ENCODE measurements at regions not wholly inside any gene's neighbourhood (a gene's known extent, or its start where the extent isn't known, plus 50 kb on each side); places are given as distances from the start of the nearest gene placed in this dataset.
"Not testable (repeated sequence)": the region's sequence is repeated elsewhere in the genome, so short reads cannot be mapped to it uniquely, and the experiment has no call there.

DNA sequence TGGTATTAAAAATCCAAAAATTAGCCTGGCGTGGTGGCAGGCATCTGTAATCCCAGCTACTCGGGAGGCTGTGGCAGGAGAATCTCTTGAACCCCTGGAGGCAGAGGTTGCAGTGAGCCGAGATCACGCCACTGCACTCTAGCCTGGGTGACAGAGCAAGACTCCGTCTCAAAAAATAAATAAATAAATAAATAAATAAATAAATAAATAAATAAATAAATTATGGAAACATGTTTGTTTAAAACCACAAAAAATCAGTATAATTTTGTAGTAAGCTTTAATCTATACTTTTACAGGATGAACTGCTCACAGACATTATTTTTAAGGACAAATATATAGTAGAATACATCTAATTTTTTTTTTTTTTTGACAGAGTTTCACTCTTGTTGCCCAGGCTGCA lies 521.3 kb upstream of the ATXN7L3B start:
- not testable (repeated sequence) for DNase-seq

DNA sequence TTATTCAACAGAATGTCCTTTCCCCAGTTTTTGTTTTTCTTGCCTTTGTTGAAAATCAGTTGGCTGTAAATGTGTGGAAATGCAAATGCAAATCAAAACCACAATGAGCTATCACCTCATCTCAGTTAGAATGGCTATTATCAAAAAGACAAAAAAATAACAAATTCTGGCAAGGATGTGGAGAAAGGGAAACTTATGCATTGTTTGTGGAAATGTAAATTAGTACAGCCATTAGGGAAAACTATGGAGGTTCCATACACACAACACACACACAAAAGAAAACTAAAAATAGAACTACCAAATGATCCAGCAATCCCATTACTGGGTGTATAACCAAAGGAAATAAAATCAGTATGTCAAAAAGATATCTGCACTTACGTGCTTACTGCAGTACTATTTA lies 518.8 kb upstream of the ATXN7L3B start:
- no peak for DNase-seq

DNA sequence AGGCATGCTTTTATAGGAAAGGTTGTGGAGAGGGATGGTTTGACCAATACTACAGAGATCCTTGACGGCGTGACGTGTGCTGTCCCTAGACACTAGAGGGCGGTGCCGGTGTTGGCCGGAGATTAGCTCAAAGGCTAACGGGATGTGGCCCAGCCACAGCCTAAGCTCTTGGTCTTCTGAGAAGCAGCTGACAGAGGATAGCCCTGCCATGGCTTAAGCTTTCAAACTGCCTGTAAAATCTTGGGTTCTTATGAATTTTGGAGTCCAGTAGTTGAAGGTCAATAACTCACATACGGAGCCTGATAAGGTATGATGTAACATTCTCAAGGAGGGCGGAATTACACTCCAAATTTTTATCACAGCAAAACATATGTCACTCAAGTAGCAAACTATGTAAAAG lies 515.7 kb upstream of the ATXN7L3B start:
- peak; percentile 43 for DNase-seq

DNA sequence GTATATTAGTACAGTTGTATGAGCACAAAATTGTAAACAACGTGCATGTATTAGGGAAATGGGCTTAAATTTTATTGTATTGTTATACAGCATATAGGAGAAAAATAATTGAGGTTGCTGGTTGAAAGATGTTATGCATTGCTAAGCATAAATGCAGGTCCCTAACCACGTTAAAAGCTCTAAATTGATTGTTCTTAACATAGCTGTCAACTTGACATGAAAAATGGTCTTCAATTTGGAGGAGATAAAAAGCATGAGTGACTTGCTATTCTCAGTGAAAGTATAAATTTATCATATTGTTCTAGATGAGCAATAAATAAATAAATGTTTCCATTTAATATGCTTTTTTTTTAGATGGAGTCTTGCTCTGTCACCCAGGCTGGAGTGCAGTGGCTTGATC lies 506.6 kb upstream of the ATXN7L3B start:
- DNase-seq: no peak

DNA sequence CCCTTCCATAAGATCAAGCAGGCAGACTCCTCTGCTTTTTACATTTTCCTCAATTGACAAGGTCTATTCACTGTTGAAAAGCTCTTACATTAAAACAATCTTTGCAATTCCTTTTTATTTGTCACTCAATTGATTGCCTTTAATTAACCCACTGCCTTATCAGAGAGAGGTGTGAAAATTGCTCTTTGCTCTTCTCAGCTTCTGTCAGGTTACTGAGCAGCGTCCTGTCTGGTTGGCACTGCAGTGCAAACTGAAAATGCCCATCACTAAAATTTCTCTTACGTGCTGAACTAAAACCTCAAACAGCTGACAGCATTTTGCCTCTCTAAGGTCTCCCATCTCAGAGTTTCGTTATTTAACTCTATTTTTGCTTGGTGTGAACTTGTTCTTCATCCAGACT lies 504.1 kb upstream of the ATXN7L3B start:
- DNase-seq: no peak

DNA sequence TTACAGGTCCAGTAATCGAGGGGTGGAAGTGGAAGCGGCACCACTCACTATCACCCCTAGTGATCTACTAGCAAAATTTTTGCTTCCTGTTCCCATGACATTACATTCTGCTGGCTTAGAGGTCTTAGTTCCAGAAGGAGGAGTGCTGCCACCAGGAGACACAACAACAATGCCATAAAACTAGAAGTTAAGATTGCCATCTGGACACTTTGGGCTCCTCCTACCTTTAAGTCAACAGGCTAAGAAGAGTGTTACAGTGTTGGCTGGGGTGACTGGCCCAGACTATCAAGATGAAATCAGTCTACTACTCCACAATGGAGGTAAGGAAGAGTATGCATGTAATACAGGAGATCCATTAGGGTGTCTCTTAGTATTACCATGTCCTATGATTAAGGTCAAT lies 498.5 kb upstream of the ATXN7L3B start:
- DNase-seq: not testable (repeated sequence)

DNA sequence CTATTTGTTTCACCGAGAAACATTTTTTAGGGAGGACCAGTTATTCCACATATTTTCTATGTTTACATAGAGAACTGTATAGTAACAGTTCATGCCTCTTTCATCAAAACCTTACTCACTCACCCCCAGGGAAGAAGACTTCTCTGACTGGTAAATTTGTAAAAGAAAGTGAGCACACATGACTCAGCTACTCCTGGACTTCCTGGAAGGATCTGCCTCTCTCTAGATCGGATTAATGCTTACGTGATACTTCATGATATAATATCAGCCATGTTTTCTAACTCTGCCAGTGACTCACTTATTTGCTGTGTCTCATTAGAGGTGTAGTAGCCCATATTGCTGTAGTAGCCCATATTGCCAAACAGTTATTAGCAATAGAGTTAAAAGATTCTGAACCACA lies 494.3 kb upstream of the ATXN7L3B start:
- DNase-seq: peak; percentile 83

DNA sequence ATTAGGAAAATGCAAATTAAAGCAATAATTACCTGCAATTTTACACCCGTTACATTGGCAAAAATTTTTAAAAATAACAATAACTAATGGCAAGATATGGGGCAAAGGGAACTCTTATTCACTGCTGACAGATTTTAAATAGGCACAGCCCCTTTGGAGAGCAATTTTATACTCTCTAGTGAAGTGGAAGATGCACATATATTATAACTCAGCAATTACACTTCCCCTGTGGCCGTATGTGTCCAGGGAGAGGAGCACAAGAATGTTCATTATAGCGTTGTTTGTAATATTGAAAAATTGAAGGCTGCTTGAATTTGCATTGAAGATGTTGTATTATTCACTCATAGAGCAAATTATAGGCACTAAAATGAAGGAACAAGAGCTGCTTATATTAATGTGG lies 488.3 kb upstream of the ATXN7L3B start:
- DNase-seq: no peak

DNA sequence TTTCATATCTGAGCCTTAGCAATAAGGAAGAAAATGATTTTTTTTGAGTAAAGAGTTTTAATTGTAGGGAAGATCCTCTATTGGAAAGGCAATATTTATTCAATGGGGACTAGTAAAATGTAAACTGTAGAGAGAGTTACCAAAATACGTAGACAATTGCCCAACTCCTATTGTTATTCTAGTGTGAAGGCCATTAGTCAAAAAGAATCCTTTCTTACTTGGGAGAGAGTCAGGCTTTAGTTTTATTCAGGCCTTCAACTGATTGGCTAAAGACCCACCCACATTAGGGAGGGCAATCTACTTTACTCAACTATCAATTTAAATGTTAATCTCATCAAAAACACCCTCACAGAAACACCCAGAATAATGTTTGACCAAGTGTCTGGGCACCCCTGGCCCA lies 485.8 kb upstream of the ATXN7L3B start:
- DNase-seq: no peak

DNA sequence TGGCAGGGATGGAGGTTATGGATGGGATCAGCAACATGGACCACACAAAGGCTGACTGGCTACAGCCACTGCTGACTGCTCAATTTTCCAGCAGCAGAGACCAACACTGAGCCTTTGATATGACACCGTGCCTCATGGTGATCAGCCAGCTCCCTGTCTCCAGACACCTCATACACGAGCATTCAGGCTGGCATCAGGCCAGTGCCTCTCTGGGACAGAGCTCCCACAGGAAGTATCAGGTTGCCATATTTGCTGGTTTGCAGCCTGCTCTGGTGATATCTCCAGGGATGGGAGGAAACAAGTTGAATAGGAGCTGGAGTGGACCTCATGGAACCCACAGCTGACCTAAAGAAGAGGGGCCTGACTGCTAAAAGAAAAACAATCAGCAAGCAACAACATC lies 471.2 kb upstream of the ATXN7L3B start:
- DNase-seq: no peak

DNA sequence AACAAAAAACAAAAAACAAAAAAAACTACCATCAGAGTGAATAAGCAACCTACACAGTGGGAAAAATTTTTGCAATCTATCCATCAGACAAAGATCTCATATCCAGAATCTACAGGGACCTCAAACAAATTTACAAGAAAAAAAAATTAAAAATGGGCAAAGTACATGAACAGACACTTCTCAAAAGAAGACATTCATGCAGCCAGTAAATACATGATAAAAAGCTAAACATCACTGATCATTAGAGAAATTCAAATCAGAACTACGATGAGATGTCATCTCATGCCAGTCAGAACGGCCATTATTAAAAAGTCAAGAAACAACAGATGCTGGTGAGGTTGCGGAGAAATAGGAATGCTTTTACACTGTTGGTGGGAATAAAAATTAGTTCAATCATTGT lies 466.5 kb upstream of the ATXN7L3B start:
- DNase-seq: no peak

DNA sequence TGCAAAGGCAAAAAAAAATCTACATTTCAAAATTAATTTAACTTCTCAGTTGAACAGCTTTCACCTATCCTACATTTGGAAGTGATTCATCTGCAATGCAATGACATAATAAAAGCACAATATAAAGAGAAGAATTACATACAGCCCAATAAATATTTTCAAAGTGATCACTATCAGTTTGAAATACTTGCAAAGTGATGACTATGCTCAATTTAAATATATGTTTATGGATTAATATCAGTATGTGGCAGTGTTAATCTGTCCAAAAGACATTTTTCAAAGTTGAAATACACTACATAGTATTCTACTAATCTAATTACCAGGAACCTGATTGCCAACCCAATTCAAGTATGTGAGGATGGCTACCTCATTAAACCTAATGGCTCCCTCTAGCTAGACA lies 460.7 kb upstream of the ATXN7L3B start:
- no peak for DNase-seq

DNA sequence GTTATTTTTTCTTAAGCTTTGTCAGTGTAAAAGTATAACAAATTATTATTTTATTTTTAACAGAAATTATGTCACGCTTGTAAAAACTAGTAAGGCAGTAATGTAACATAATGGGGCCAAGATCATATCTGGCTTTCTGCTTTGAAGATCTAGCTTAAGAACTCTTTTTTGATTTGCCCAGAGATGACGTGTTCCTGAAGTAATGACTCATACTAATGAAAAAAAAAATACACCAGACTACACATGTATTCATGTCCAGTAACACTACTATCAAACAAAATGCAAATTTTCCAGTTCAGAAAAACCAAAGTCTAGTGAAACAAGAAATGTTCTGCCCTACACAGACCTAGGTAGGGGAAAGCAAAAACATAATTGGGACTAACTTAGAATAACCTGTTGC lies 432.2 kb upstream of the ATXN7L3B start:
- no peak for DNase-seq

DNA sequence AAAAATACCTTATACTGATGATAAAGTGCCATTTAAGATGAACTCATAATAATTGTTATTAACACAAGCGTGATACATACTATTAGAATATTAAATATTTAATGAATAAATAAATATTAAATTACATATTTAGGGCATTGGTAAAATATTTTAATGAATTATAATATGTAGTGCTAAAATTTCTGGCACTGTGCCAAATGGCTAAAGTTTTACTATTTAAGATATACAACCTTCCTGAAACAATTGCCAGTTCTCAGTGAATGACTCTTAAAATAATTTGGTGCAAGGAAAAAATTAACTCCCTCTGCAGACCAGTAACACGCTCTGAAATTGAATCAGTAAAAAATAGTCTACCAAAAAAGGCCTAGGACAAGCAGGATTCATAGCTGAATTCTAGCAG lies 428.9 kb upstream of the ATXN7L3B start:
- no peak for DNase-seq

DNA sequence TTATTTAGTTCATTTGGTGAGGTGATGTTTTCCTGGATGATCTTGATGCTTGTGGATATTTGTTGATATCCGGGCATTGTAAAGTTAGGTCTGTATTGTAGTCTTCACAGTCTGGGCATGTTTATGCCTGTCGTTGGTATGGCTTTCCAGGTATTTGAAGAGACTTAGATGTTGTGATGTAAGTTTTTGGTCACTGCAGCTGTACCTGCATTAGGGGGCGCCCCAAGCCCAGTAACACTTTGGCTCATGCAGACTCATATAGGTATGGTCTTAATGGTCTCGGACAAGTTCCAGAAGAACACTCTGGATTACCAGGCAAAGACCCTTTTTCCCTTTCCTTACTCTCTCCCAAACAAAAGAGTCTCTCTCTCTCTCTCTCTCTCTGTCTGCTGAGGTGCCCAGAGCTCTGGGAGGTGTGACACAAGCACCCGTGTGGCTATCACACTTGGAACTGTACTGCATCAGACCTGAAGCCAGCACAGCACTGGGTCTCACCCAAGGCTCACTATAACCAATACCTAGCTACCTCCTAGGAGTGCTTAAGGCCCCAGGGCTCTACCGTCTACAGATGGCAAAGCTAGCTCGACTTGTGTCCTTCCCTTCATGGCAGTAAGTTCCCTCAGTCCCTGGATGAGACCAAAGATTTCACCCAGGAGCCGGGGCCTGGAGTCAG lies 425.8 kb upstream of the ATXN7L3B start:
- DNase-seq: no peak

DNA sequence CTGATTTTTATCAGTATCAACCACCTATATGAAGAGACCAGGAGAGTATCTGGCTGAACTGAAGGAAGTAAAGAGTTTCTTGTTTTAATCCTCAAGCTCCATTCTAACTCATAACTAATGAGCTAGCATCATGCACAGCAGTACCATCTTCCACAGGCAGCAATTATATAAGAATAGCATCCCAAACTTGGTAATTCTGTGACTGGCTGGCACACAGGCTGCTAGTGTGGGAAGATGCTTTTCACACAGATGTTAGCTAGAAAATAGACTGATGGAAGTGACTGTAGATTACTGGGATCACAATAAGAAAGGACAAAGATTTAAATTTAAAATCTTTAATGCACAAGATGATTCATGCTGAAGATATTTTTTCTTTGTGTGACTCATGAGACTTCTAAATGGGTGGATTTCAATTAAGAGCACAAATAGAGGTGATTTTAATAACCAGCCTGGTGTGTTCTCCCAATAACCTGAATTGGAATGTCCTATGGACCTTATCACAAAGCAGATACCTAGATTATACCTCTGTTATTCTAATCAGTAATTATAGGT lies 417.7 kb upstream of the ATXN7L3B start:
- no peak for DNase-seq

DNA sequence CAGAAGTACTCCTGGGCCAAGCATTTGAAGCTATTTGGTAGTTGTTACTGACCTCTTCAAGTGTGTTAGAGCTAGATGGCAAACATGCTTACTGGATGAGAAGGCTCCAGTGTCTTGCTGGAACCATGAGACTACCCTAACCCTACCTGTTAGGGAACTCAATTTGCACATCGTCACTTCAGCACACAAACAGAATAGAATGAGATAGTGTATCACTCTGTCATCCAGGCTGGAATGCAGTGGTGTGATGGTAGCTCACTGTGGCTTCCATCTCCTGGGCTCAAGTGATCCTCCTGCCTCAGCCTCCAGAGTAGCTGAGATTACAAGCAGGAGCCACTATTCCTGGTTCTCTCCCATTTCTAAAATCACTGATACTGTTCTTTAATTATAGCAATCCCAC lies 417.0 kb upstream of the ATXN7L3B start:
- no peak for DNase-seq

DNA sequence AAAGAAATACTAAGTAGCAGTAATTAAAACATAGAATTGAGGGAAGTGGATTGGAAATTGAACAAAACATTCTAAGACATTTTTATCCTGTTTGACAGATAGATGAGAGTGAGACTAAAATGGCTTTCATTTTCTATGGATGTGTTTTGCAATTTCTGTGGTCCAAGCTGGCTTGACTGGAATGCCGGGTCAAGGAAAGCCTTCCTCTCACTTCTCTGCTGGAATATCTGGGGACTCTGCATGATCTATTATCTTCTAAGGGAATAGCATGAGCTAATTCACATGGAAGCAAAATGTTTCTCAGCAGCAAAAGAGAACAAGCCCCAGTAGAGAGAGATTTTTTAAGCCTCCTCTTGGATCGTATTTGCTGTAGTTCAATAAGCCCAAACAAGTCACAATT lies 407.9 kb upstream of the ATXN7L3B start:
- no peak for DNase-seq

DNA sequence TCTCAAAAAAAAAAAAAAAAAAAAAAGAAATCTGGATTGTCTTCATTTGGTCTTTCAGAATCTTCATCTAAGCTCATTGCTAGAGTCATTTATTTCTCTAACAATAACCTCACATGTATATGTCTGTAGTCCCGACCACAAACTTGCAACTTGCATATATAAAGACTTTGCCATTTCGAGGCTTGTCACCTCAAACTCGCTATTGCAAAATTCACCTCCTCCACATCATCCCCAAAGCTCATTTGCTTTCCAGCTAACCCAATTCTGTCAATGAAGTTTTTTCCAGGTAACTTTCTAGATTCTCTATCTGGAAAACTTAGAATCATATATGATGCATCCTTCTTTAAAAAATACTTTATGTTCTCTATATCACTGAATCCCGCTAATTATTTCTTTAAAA lies 393.2 kb upstream of the ATXN7L3B start:
- DNase-seq: no peak

DNA sequence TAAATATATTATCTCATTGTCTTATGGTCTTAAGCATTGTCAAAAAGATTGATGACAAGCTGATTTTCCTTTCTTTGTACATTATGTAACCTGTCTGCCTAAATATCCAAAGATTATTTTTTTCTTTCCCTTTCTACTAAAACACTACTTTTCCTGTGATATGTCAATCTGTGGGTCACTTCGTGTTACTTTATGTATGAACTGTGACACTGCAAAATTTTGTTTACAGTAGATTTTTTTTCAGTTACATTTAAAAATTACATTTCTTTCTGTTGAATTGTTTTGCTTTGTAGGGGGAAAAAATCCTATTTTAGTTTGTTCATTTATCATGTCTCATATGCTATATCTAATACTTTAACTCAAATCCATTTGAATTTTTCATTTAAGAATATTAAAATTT lies 392.3 kb upstream of the ATXN7L3B start:
- DNase-seq: no peak

DNA sequence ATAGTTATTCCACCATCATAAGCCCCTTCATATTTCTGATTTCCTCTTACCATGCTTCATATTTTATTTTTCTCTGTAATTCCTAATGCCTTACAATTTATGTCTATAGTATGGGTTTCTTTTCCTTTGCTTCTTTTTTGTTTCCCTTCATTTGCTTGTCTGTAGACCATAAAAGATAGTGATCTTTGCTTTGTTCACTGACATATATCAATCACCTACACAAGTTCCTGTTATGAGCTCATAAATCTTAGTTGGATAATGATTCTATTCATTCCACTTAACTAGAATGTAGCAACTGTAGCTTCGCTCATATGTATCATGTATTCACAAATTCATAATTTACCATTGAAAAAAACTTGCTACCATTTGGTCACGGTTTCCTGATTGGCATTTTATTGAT lies 388.8 kb upstream of the ATXN7L3B start:
- no peak for DNase-seq

DNA sequence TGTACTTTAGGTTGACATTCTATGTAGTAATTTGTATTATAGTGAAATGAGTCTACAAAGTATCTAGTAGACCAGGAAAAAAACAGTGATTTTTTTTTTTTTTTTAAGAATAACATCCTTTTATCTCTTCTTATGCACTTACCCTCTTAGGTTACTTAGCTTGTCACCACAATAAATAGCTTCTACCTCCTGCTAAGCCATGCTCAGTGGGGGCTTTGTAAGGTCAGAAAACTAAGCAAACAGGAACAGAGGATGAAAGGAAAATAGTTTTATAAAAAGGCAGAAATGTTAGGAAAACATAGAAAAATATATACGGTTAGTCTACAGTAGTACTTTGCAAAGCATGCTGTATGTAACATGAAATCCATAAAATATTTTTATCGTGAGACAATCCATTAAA lies 385.3 kb upstream of the ATXN7L3B start:
- DNase-seq: no peak

DNA sequence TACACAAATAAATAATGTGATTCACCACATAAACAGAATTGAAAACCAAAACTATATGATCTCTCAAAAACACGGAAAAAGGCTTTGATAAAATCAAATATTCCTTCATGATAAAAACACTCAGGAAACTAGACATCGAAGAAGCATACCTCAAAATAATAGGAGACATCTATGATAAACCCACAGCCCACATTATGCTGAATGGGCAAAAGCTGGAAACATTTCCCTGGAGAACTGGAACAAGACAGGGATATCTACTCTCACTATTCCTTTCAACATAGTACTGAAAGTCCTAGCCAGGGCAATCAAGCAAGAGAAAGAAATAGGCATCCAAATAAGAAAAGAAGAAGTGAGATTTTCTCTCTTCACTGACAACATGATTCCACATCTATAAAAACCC lies 371.5 kb upstream of the ATXN7L3B start:
- no peak for DNase-seq

DNA sequence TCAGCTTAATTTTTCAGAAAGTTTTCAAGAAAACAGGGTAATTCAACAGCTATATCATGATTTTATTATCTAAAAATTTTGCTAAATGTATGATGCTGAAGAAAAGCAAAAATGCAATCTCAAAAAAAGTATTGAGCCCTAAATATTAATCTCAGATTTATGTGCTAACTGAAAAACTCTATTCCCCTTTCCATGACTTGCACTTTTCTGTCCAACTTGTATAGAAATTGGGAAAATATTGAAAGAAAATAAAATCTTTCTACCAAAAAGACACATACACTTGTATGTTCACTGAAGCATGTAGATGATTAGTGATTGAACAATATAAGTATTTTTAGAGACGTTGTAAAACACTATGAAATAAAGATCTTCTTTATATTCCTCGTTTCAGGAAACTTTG lies 368.0 kb upstream of the ATXN7L3B start:
- DNase-seq: no peak
